Heart left ventricle (tissue), 13 donors: ENCODE measurements at regions not wholly inside any gene's neighbourhood (a gene's known extent, or its start where the extent isn't known, plus 50 kb on each side); places are given as distances from the start of the nearest gene placed in this dataset.

Experiments used
- CTCF ChIP-seq, 12 donors: fragments of 200-600 bp; sonication (generic) in 4 of 12; IDR thresholded peaks; one replicate each; pipeline versions ENCODE4 v1.5.0 to v1.8.0; 2018 to 2022; ENCODE audit warnings: antibody characterized with exemption in 12 of 12, mild to moderate bottlenecking in 5 of 12
- POLR2A ChIP-seq, 2 donors: fragments of 450-650 bp; IDR thresholded peaks; one replicate each; pipeline ENCODE4 v1.6.1; 2017; ENCODE audit warnings: antibody characterized with exemption in 2 of 2, mild to moderate bottlenecking in 2 of 2, moderate library complexity in 2 of 2
- donor health status: ischemic (EF 13 %, LVEDD 7.1; RV severe dilation, severe dysfunction).
- donor health status: DM: no; HTN: yes; CAD: no.
- donor health status: DM: no; HTN: no; CAD: no.
- donor health status: ischemic (EF 25% LVEDD 6.9; RV normal size, moderate dysfunction).
- donor health status: ischemic (EF 25% LVEDD 5.7; RV mildly dilated, moderate dysfunction).
- donor health status: ischemic (EF 35%, LVEDD 5.7; RV mildly dilated, moderate dysfunction).
- donor health status: nonischemic (EF 11% LVEDD 7.7; RV severe dilation, severe dysfunction).
- donor health status: DM: yes; HTN: yes; CAD: no.
- donor health status: PGD.
- donor health status: ischemic (EF 29% LVEDD 5.4; RV normal size, mild dysfunction).
- donor health status: nonischemic (EF 23%, LVEDD 6.1; RV moderate dilation, normal function).

GRCh38 chr3:20916951-20917606 lies 731.1 kb upstream of the SGO1 start:
- TF ChIP-seq CTCF (IDR thresholded peaks at IDR 0.05) (no peak), POLR2A (IDR thresholded peaks at IDR 0.05) (no peak)
